ENCODE measurements at regions not wholly inside any gene's neighbourhood (a gene's known extent, or its start where the extent isn't known, plus 50 kb on each side); places are given as distances from the start of the nearest gene placed in this dataset.

- TF ChIP-seq GABPA (IDR thresholded peaks at IDR 0.05 in 1 of 2, conservative IDR thresholded peaks at IDR 0.05 in 1 of 2) (no peak), YY1 (IDR thresholded peaks at IDR 0.05) (no peak), MAX (IDR thresholded peaks at IDR 0.05) (no peak), FOXA2 (IDR thresholded peaks at IDR 0.05) (no peak), HNF4A (conservative IDR thresholded peaks at IDR 0.05) (no peak), FOXA1 (IDR thresholded peaks at IDR 0.05) (no peak), ATF3 (IDR thresholded peaks at IDR 0.05) (no peak), NR2F2 (IDR thresholded peaks at IDR 0.05) (no peak)
These were observed 125.9 kb upstream of the HES1 start (continued) for GRCh38 chr3:194009892-194010533.

GRCh38 chr3:194011807-194012206 is 124.1 kb upstream of the HES1 start:
- Histone ChIP-seq H3K4me1 (ENCODE audit: control insufficient read depth in 4 of 4, insufficient read depth in 4 of 4, low read length in 3 of 4) (no peaks in the 10 kb centered on the region), H3K9ac (ENCODE audit: low read depth in 1 of 2, low read length in 2 of 2) (no peak overlapping the region), H3K27ac (ENCODE audit: low read depth in 1 of 2, low read length in 2 of 2) (no peak overlapping the region), H3K9me3 (ENCODE audit: control insufficient read depth in 4 of 4, low read length in 3 of 4) (no peaks in the 10 kb centered on the region), H3K27me3 (ENCODE audit: control insufficient read depth in 4 of 4, insufficient read depth in 4 of 4, low read length in 3 of 4) (no peaks in the 10 kb centered on the region), H3K36me3 (ENCODE audit: control insufficient read depth in 4 of 4, insufficient read depth in 3 of 4, low read depth in 1 of 4, low read length in 3 of 4) (no peaks in the 10 kb centered on the region), H3K4me3 (ENCODE audit: low read depth in 1 of 3, low read length in 3 of 3) (no peak overlapping the region)
- WGBS = 89% methylated on average over 3 of the region's 3 CpGs
- TF ChIP-seq FOXA1 (IDR thresholded peaks at IDR 0.05) (no peak), HNF4G (IDR thresholded peaks at IDR 0.05) (no peak), JUND (IDR thresholded peaks at IDR 0.05) (no peak), SP1 (IDR thresholded peaks at IDR 0.05) (no peak), MAX (IDR thresholded peaks at IDR 0.05) (no peak), ATF3 (IDR thresholded peaks at IDR 0.05) (no peak), RAD21 (IDR thresholded peaks at IDR 0.05) (no peak), REST (IDR thresholded peaks at IDR 0.05) (no peak), HNF4A (conservative IDR thresholded peaks at IDR 0.05) (no peak), EGR1 (IDR thresholded peaks at IDR 0.05; ENCODE audit: low read depth in 2 of 2) (no peak), GABPA (IDR thresholded peaks at IDR 0.05 in 1 of 2, conservative IDR thresholded peaks at IDR 0.05 in 1 of 2) (no peak), RXRA (IDR thresholded peaks at IDR 0.05) (no peak), CTCF (IDR thresholded peaks at IDR 0.05; ENCODE audit: low read depth, low read length, missing input control) (no peak), NR2F2 (IDR thresholded peaks at IDR 0.05) (no peak), ZBTB33 (IDR thresholded peaks at IDR 0.05) (no peak), YY1 (IDR thresholded peaks at IDR 0.05) (no peak), TAF1 (conservative IDR thresholded peaks at IDR 0.05) (no peak), FOXA2 (IDR thresholded peaks at IDR 0.05) (no peak)
- DNase-seq (ENCODE audit: low spot score) = no peak

Measured in liver (tissue), 8 donors.